WERI-Rb-1 (cell line): ENCODE measurements at regions not wholly inside any gene's neighbourhood (a gene's known extent, or its start where the extent isn't known, plus 50 kb on each side); places are given as distances from the start of the nearest gene placed in this dataset.
A peak's percentile ranks its signal among the peaks of the same experiment; 100 is the strongest.

Experiments used
- DNase-seq: peaks from one replicate; pipeline ENCODE4 v3.0.0-alpha.2; 2020
- H3K27ac ChIP-seq: fragments of 250-450 bp; sonication (Bioruptor Pico); 2 replicates; pipeline ENCODE4 v1.5.1; 2020; ENCODE audit warnings: mild to moderate bottlenecking, moderate library complexity
- H3K27me3 ChIP-seq: fragments of 250-450 bp; sonication (Bioruptor Pico); 2 replicates; pipeline ENCODE4 v1.5.1; 2021; ENCODE audit warnings: mild to moderate bottlenecking, low read depth, moderate library complexity; ENCODE audit not compliant: insufficient read depth, severe bottlenecking
- H3K36me3 ChIP-seq: fragments of 250-450 bp; sonication (Bioruptor Pico); 2 replicates; pipeline ENCODE4 v1.5.1; 2020; ENCODE audit warnings: mild to moderate bottlenecking, moderate library complexity
- H3K4me3 ChIP-seq: 2 replicates; pipeline ENCODE4 v1.5.1; 2011; ENCODE audit warnings: low read depth, mild to moderate bottlenecking, control low read depth, low read length
- H3K9me3 ChIP-seq: fragments of 250-450 bp; sonication (Bioruptor Pico); 2 replicates; pipeline ENCODE4 v1.5.1; 2021; ENCODE audit warnings: mild to moderate bottlenecking, moderate library complexity; ENCODE audit not compliant: severe bottlenecking
- CTCF ChIP-seq: IDR thresholded peaks from 2 replicates; pipeline ENCODE4 v1.5.1; 2011; ENCODE audit warnings: low read depth, mild to moderate bottlenecking, control low read depth, inconsistent platforms, low read length

GRCh38 chr6:105651969-105652368 lies 249.1 kb upstream of the PREP start:
- H3K27me3 ChIP-seq, result no peaks in the 10 kb centered on the region
- no peaks in the 10 kb centered on the region for H3K36me3 ChIP-seq
- no peak overlapping the region for H3K27ac ChIP-seq
- H3K9me3 ChIP-seq, result no peaks in the 10 kb centered on the region
- no peak for TF ChIP-seq CTCF
- H3K4me3 ChIP-seq, result no peak overlapping the region
- no peak for DNase-seq

- no peak for DNase-seq
- no peaks in the 10 kb centered on the region for H3K9me3 ChIP-seq
- no peak overlapping the region for H3K4me3 ChIP-seq
- TF ChIP-seq CTCF, result no peak
- no peaks in the 10 kb centered on the region for H3K36me3 ChIP-seq
- H3K27ac ChIP-seq, result no peak overlapping the region
- no peaks in the 10 kb centered on the region for H3K27me3 ChIP-seq
Observed at GRCh38 chr6:105650347-105650746, 247.5 kb upstream of the PREP start.

- DNase-seq, result no peak
- no peaks in the 10 kb centered on the region for H3K9me3 ChIP-seq
- no peak overlapping the region for H3K27ac ChIP-seq
- no peaks in the 10 kb centered on the region for H3K36me3 ChIP-seq
- no peak for TF ChIP-seq CTCF
- no peak overlapping the region for H3K4me3 ChIP-seq
- H3K27me3 ChIP-seq, result no peaks in the 10 kb centered on the region
Observed at GRCh38 chr6:105649192-105649591, 246.3 kb upstream of the PREP start.

- no peak overlapping the region for H3K4me3 ChIP-seq
- no peak for TF ChIP-seq CTCF
- DNase-seq, result peak; percentile 44
- H3K27ac ChIP-seq, result no peak overlapping the region
- no peaks in the 10 kb centered on the region for H3K27me3 ChIP-seq
- no peaks in the 10 kb centered on the region for H3K9me3 ChIP-seq
- no peaks in the 10 kb centered on the region for H3K36me3 ChIP-seq
Observed at GRCh38 chr6:105648276-105648675, 245.4 kb upstream of the PREP start.

GRCh38 chr6:105646391-105646867 lies 243.5 kb upstream of the PREP start:
- Histone ChIP-seq H3K4me3 (no peak overlapping the region), H3K27ac (no peak overlapping the region), H3K27me3 (no peaks in the 10 kb centered on the region), H3K9me3 (no peaks in the 10 kb centered on the region), H3K36me3 (no peaks in the 10 kb centered on the region)
- DNase-seq, result no peak
- TF ChIP-seq CTCF, result no peak

- H3K4me3 ChIP-seq, result no peak overlapping the region
- DNase-seq, result no peak
- H3K27me3 ChIP-seq, result no peaks in the 10 kb centered on the region
- H3K36me3 ChIP-seq, result no peaks in the 10 kb centered on the region
- no peak for TF ChIP-seq CTCF
- H3K27ac ChIP-seq, result no peak overlapping the region
- no peaks in the 10 kb centered on the region for H3K9me3 ChIP-seq
Observed at GRCh38 chr6:105645958-105646357, 243.1 kb upstream of the PREP start.
